HEK293T (cell line): ENCODE measurements at regions not wholly inside any gene's neighbourhood (a gene's known extent, or its start where the extent isn't known, plus 50 kb on each side); places are given as distances from the start of the nearest gene placed in this dataset.

Experiments
- ARNT ChIP-seq: fragments of 450-650 bp; IDR thresholded peaks from 2 replicates; pipeline ENCODE4 v1.6.1; 2017; ENCODE audit warnings: mild to moderate bottlenecking
- CTBP1 ChIP-seq: fragments of 450-650 bp; IDR thresholded peaks from 2 replicates; pipeline ENCODE4 v1.6.1; 2016; ENCODE audit warnings: borderline replicate concordance
- ELF4 ChIP-seq: fragments of 450-650 bp; IDR thresholded peaks from 2 replicates; pipeline ENCODE4 v1.6.1; 2017; ENCODE audit warnings: antibody characterized with exemption
- FOXA1 ChIP-seq: fragments of 450-650 bp; IDR thresholded peaks from 2 replicates; pipeline ENCODE4 v1.6.1; 2016; ENCODE audit warnings: mild to moderate bottlenecking
- FOXM1 ChIP-seq: fragments of 450-650 bp; IDR thresholded peaks from 2 replicates; pipeline ENCODE4 v1.6.1; 2017; ENCODE audit warnings: mild to moderate bottlenecking, borderline replicate concordance
- LEF1 ChIP-seq: fragments of 450-650 bp; IDR thresholded peaks from 2 replicates; pipeline ENCODE4 v1.6.1; 2017; ENCODE audit warnings: mild to moderate bottlenecking, borderline replicate concordance
- SP1 ChIP-seq: fragments of 450-650 bp; IDR thresholded peaks from 2 replicates; pipeline ENCODE4 v1.6.1; 2017
- TF ChIP-seq, protein P1 (sequence below): fragments of 450-650 bp; IDR thresholded peaks from 2 replicates; pipeline ENCODE4 v1.6.1; 2016

- TF ChIP-seq SP1, result no peak
- TF ChIP-seq LEF1, result no peak
- TF ChIP-seq, protein P1, sequence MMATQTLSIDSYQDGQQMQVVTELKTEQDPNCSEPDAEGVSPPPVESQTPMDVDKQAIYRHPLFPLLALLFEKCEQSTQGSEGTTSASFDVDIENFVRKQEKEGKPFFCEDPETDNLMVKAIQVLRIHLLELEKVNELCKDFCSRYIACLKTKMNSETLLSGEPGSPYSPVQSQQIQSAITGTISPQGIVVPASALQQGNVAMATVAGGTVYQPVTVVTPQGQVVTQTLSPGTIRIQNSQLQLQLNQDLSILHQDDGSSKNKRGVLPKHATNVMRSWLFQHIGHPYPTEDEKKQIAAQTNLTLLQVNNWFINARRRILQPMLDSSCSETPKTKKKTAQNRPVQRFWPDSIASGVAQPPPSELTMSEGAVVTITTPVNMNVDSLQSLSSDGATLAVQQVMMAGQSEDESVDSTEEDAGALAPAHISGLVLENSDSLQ, result no peak
- no peak for TF ChIP-seq FOXA1
- no peak for TF ChIP-seq FOXM1
- no peak for TF ChIP-seq ARNT
- TF ChIP-seq ELF4, result no peak
- no peak for TF ChIP-seq CTBP1
Observed at GRCh38 chr4:20017070-20017776, 234.5 kb upstream of the SLIT2 start.
